Nephron (organoid): ENCODE measurements at regions not wholly inside any gene's neighbourhood (a gene's known extent, or its start where the extent isn't known, plus 50 kb on each side); places are given as distances from the start of the nearest gene placed in this dataset.

ENCODE experiments used
- H3K27ac Mint-ChIP-seq, 3 experiments: 2 replicates each; pipeline ENCODE4 v1.8.0; 2020; ENCODE audit warnings: mixed read lengths in 3 of 3, mild to moderate bottlenecking in 2 of 3, moderate library complexity in 1 of 3
- H3K27me3 Mint-ChIP-seq: 2 replicates; pipeline ENCODE4 v1.8.0; 2021; ENCODE audit warnings: low read depth, mild to moderate bottlenecking, moderate library complexity, mixed read lengths
- H3K36me3 Mint-ChIP-seq: 2 replicates; pipeline ENCODE4 v1.8.0; 2020; ENCODE audit warnings: low read depth, mixed read lengths
- H3K4me1 Mint-ChIP-seq: 2 replicates; pipeline ENCODE4 v1.8.0; 2020; ENCODE audit warnings: mixed read lengths
- H3K4me3 Mint-ChIP-seq, 3 experiments: 2 replicates each; pipeline ENCODE4 v1.8.0; 2020; ENCODE audit warnings: mild to moderate bottlenecking in 3 of 3, mixed read lengths in 3 of 3, moderate library complexity in 2 of 3
- H3K9me3 Mint-ChIP-seq: 2 replicates; pipeline ENCODE4 v1.8.0; 2020; ENCODE audit warnings: mixed read lengths
- CTCF ChIP-seq, 3 experiments: fragments of 200-600 bp; sonication (generic); IDR thresholded peaks; one replicate each; pipeline ENCODE4 v1.5.0; 2021; ENCODE audit warnings: antibody characterized with exemption in 3 of 3; ENCODE audit not compliant: unreplicated experiment in 3 of 3

GRCh38 chr2:120631236-120631635 lies 104.4 kb upstream of the GLI2 start:
- H3K4me3 Mint-ChIP-seq = no peak overlapping the region
- peak overlapping the region in 1 of 3 experiments; percentile 18 for H3K27ac Mint-ChIP-seq
- H3K9me3 Mint-ChIP-seq = peaks cover 10% of the 10 kb centered on the region
- no peak for TF ChIP-seq CTCF (IDR thresholded peaks at IDR 0.05; ENCODE audit: unreplicated experiment in 3 of 3)
- H3K27me3 Mint-ChIP-seq = peaks cover 9% of the 10 kb centered on the region
- H3K36me3 Mint-ChIP-seq = no peaks in the 10 kb centered on the region
- peaks cover 29% of the 10 kb centered on the region for H3K4me1 Mint-ChIP-seq

GRCh38 chr2:120631724-120632123 lies 103.9 kb upstream of the GLI2 start:
- peaks cover 9% of the 10 kb centered on the region for H3K27me3 Mint-ChIP-seq
- TF ChIP-seq CTCF (IDR thresholded peaks at IDR 0.05; ENCODE audit: unreplicated experiment in 3 of 3) = no peak
- no peak overlapping the region for H3K4me3 Mint-ChIP-seq
- peaks cover 29% of the 10 kb centered on the region for H3K4me1 Mint-ChIP-seq
- peak overlapping the region in 2 of 3 experiments; percentile 0 to 18 for H3K27ac Mint-ChIP-seq
- peaks cover 10% of the 10 kb centered on the region for H3K9me3 Mint-ChIP-seq
- H3K36me3 Mint-ChIP-seq = no peaks in the 10 kb centered on the region

- H3K36me3 Mint-ChIP-seq = no peaks in the 10 kb centered on the region
- peaks cover 29% of the 10 kb centered on the region for H3K4me1 Mint-ChIP-seq
- peak overlapping the region; percentile 18 to 90 (median 69) for H3K27ac Mint-ChIP-seq
- peaks cover 10% of the 10 kb centered on the region for H3K9me3 Mint-ChIP-seq
- no peak for TF ChIP-seq CTCF (IDR thresholded peaks at IDR 0.05; ENCODE audit: unreplicated experiment in 3 of 3)
- H3K27me3 Mint-ChIP-seq = peaks cover 9% of the 10 kb centered on the region
- no peak overlapping the region for H3K4me3 Mint-ChIP-seq
These were observed 102.6 kb upstream of the GLI2 start for GRCh38 chr2:120632796-120633646.

- Mint-ChIP-seq H3K36me3 (no peaks in the 10 kb centered on the region), H3K4me3 (no peak overlapping the region), H3K4me1 (peaks cover 29% of the 10 kb centered on the region), H3K27me3 (peaks cover 4% of the 10 kb centered on the region), H3K9me3 (peaks cover 3% of the 10 kb centered on the region), H3K27ac (peak overlapping the region in 1 of 3 experiments; percentile 18)
- TF ChIP-seq CTCF (IDR thresholded peaks at IDR 0.05; ENCODE audit: unreplicated experiment in 3 of 3) = no peak
These were observed 101.1 kb upstream of the GLI2 start for GRCh38 chr2:120634533-120634932.

GRCh38 chr2:120635146-120635545 lies 100.5 kb upstream of the GLI2 start:
- no peak for TF ChIP-seq CTCF (IDR thresholded peaks at IDR 0.05; ENCODE audit: unreplicated experiment in 3 of 3)
- peak overlapping the region in 1 of 3 experiments; percentile 34 for H3K27ac Mint-ChIP-seq
- H3K9me3 Mint-ChIP-seq = peaks cover 3% of the 10 kb centered on the region
- peaks cover 29% of the 10 kb centered on the region for H3K4me1 Mint-ChIP-seq
- H3K36me3 Mint-ChIP-seq = no peaks in the 10 kb centered on the region
- no peak overlapping the region for H3K4me3 Mint-ChIP-seq
- H3K27me3 Mint-ChIP-seq = peaks cover 4% of the 10 kb centered on the region

GRCh38 chr2:120637847-120638246 lies 97.8 kb upstream of the GLI2 start:
- H3K9me3 Mint-ChIP-seq = peaks cover 13% of the 10 kb centered on the region
- peaks cover 4% of the 10 kb centered on the region for H3K27me3 Mint-ChIP-seq
- H3K4me1 Mint-ChIP-seq = peaks cover 18% of the 10 kb centered on the region
- no peaks in the 10 kb centered on the region for H3K36me3 Mint-ChIP-seq
- no peak overlapping the region for H3K27ac Mint-ChIP-seq
- H3K4me3 Mint-ChIP-seq = no peak overlapping the region
- TF ChIP-seq CTCF (IDR thresholded peaks at IDR 0.05; ENCODE audit: unreplicated experiment in 3 of 3) = no peak
